ENCODE measurements at regions not wholly inside any gene's neighbourhood (a gene's known extent, or its start where the extent isn't known, plus 50 kb on each side); places are given as distances from the start of the nearest gene placed in this dataset.

- peaks cover 15% of the 10 kb centered on the region for H3K9me3 Mint-ChIP-seq
- H3K9me3 ChIP-seq (ENCODE audit: low read depth) = no peaks in the 10 kb centered on the region
- peaks cover 2% of the 10 kb centered on the region for H3K36me3 Mint-ChIP-seq
- H3K4me2 ChIP-seq = no peak overlapping the region
- peaks cover 3% of the 10 kb centered on the region for H3K4me1 Mint-ChIP-seq
- H2AFZ ChIP-seq (replicated peaks) = no peak overlapping the region
- H3K9ac ChIP-seq = no peak overlapping the region
- DNase-seq (ENCODE audit: low spot score) = no peak
- H3K4me3 ChIP-seq = no peak overlapping the region
- no peaks in the 10 kb centered on the region for H3K79me2 ChIP-seq (ENCODE audit: low read depth)
- no peak overlapping the region for H3K27ac Mint-ChIP-seq
- no peak overlapping the region for H3K4me3 Mint-ChIP-seq
- no peak overlapping the region for H3K27ac ChIP-seq
- no peaks in the 10 kb centered on the region for H3F3A ChIP-seq (ENCODE audit: low read depth)
- H3K27me3 ChIP-seq = no peaks in the 10 kb centered on the region
- no peak for TF ChIP-seq CTCF (IDR thresholded peaks at IDR 0.05)
- no peak for TF ChIP-seq EZH2phosphoT487 (IDR thresholded peaks at IDR 0.05)
- TF ChIP-seq EZH2 (IDR thresholded peaks at IDR 0.05) = no peak
- H3K4me1 ChIP-seq = no peaks in the 10 kb centered on the region
- no peaks in the 10 kb centered on the region for H3K36me3 ChIP-seq
- no peaks in the 10 kb centered on the region for H4K20me1 ChIP-seq (ENCODE audit: low read depth)
- no peaks in the 10 kb centered on the region for H3K27me3 Mint-ChIP-seq (ENCODE audit: insufficient read depth, low read depth)
Observed at GRCh38 chr21:15130751-15131150, 66.0 kb upstream of the NRIP1 start.

GRCh38 chr21:15132781-15133180, 68.0 kb upstream of the NRIP1 start:
- Histone ChIP-seq H4K20me1 (ENCODE audit: low read depth) (no peaks in the 10 kb centered on the region), H3K4me2 (no peak overlapping the region), H2AFZ (replicated peaks) (no peak overlapping the region), H3K27ac (no peak overlapping the region), H3K9me3 (ENCODE audit: low read depth) (no peaks in the 10 kb centered on the region), H3K27me3 (no peaks in the 10 kb centered on the region), H3K79me2 (ENCODE audit: low read depth) (no peaks in the 10 kb centered on the region), H3K9ac (no peak overlapping the region), H3K4me1 (no peaks in the 10 kb centered on the region), H3K4me3 (no peak overlapping the region), H3F3A (ENCODE audit: low read depth) (no peaks in the 10 kb centered on the region), H3K36me3 (no peaks in the 10 kb centered on the region)
- H3K4me3 Mint-ChIP-seq = no peak overlapping the region
- no peaks in the 10 kb centered on the region for H3K27me3 Mint-ChIP-seq (ENCODE audit: insufficient read depth, low read depth)
- peaks cover 15% of the 10 kb centered on the region for H3K9me3 Mint-ChIP-seq
- TF ChIP-seq CTCF (IDR thresholded peaks at IDR 0.05) (no peak), EZH2phosphoT487 (IDR thresholded peaks at IDR 0.05) (no peak), EZH2 (IDR thresholded peaks at IDR 0.05) (no peak)
- H3K27ac Mint-ChIP-seq = no peak overlapping the region
- H3K36me3 Mint-ChIP-seq = peaks cover 2% of the 10 kb centered on the region
- DNase-seq (ENCODE audit: low spot score) = no peak
- H3K4me1 Mint-ChIP-seq = peaks cover 5% of the 10 kb centered on the region

GRCh38 chr21:15134701-15135470, 70.1 kb upstream of the NRIP1 start:
- H3K4me3 ChIP-seq = no peak overlapping the region
- no peak for DNase-seq (ENCODE audit: low spot score)
- H3K27me3 Mint-ChIP-seq (ENCODE audit: insufficient read depth, low read depth) = no peaks in the 10 kb centered on the region
- H4K20me1 ChIP-seq (ENCODE audit: low read depth) = no peaks in the 10 kb centered on the region
- H3K4me1 Mint-ChIP-seq = peaks cover 20% of the 10 kb centered on the region
- H3K36me3 Mint-ChIP-seq = no peaks in the 10 kb centered on the region
- no peaks in the 10 kb centered on the region for H3F3A ChIP-seq (ENCODE audit: low read depth)
- TF ChIP-seq EZH2phosphoT487 (IDR thresholded peaks at IDR 0.05) (no peak), CTCF (IDR thresholded peaks at IDR 0.05) (no peak), EZH2 (IDR thresholded peaks at IDR 0.05) (no peak)
- no peaks in the 10 kb centered on the region for H3K9me3 ChIP-seq (ENCODE audit: low read depth)
- H3K79me2 ChIP-seq (ENCODE audit: low read depth) = no peaks in the 10 kb centered on the region
- H3K9ac ChIP-seq = no peak overlapping the region
- H3K4me2 ChIP-seq = no peak overlapping the region
- peaks cover 8% of the 10 kb centered on the region for H3K9me3 Mint-ChIP-seq
- H3K27me3 ChIP-seq = no peaks in the 10 kb centered on the region
- peaks cover 18% of the 10 kb centered on the region for H3K4me1 ChIP-seq
- H3K36me3 ChIP-seq = no peaks in the 10 kb centered on the region
- H3K27ac Mint-ChIP-seq = no peak overlapping the region
- no peak overlapping the region for H3K27ac ChIP-seq
- H3K4me3 Mint-ChIP-seq = no peak overlapping the region
- H2AFZ ChIP-seq (replicated peaks) = no peak overlapping the region

Data from neural progenitor cell (in vitro differentiated cells).